ENCODE measurements at regions not wholly inside any gene's neighbourhood (a gene's known extent, or its start where the extent isn't known, plus 50 kb on each side); places are given as distances from the start of the nearest gene placed in this dataset.

- no peak for DNase-seq (ENCODE audit: low read depth)
These were observed 248.3 kb upstream of the CAMK1G start for GRCh38 chr1:209335178-209335577.

- DNase-seq (ENCODE audit: low read depth), result no peak
These were observed 242.4 kb upstream of the CAMK1G start for GRCh38 chr1:209341146-209341545.

DNA sequence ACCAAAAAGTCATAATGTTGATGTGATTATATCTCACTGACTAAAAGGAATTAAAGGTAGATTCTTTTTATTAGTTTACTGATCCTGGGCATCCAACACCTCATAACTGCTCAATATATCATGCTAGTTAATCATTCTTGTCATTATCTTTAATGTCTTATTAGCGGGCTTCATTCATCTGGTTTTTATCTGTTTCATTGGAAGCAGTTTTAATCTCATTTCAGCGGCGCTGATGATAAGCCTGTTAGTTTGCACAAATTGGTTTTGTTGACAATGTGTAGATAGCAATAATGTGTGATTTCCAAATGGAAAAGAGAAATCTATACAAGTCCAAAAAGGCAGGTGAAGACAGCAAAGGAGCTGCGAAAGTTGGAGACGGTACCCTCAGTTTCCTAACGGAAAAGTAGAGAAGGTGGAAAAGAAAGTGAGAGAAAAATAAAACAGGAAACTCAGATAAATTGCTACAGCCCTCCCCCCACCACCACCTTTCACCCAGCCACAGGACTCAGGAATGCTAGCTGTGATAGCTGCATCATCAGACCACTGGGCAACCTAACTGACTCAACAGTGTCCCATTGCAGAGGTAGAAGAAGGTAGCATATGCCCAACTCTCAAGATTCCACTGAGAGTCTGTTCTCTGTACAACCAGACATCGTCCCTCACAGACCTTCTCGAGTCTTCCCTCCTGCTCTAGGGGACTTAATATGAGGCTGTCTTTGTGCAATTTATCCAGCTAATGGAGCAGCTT, 241.7 kb upstream of the CAMK1G start:
- no peak for DNase-seq (ENCODE audit: low read depth)

- no peak for DNase-seq (ENCODE audit: low read depth)
These were observed 240.9 kb upstream of the CAMK1G start for GRCh38 chr1:209342441-209343175.

- no peak for DNase-seq (ENCODE audit: low read depth)
These were observed 240.0 kb upstream of the CAMK1G start for GRCh38 chr1:209343511-209343910.

GRCh38 chr1:209344156-209344555, 239.4 kb upstream of the CAMK1G start:
- DNase-seq (ENCODE audit: low read depth), result no peak

- DNase-seq (ENCODE audit: low read depth), result no peak
These were observed 233.9 kb upstream of the CAMK1G start for GRCh38 chr1:209349363-209350308.

DNA sequence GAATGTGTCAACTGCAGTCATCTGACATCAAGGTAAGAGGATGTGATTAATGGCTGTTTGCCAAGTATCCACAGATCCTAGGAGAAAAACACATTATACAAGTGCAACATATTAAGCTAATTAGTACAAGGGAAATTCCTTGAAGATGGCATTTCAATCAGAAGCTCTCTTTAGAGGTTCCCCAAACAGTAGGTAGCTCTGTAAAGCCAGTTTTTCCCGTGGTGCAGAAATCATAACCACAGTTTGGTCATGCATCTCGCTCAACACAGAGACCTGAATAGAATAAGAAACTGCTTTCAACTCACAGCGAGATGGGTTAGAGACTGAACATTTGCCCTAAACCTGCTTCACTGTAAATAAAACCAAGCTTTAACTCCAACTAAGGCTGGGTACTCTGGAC, 230.5 kb upstream of the CAMK1G start:
- DNase-seq (ENCODE audit: low read depth), result no peak

DNA sequence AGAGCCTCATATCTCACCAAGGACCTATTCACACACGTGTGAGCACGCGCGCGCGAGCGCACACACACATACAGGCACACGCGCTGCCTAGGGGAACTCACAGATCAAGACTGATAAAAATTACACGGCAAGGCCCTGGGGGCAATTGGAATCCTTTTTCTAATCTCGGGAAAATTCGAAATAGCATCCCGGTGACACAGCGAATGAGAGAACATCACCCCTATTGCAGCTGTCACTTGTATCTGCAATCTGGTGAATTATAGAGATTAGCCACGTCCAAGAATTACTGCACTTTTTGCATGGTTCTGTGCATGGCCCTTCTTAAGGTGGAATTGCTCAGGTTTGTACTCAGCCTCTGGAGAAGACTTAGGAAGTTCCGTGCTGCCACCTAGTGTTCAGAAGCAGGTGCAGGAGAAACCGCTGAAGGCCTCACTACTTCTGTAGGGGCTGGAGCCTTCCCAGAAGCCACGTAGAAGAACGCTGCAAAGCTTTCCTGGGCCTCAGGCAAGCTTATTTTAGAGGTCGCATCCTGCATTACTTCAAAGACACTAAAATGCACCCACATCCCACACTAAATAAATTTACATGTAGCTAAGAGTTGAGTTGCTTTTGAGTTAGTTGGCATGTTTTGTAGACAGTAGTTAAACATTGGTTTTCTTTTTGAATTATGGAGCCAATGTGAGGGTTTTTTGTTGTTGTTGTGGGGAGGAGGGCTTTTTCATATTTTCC, 229.2 kb upstream of the CAMK1G start:
- DNase-seq (ENCODE audit: low read depth), result peak; percentile 2

GRCh38 chr1:209354840-209355165, 228.7 kb upstream of the CAMK1G start:
- DNase-seq (ENCODE audit: low read depth), result no peak

DNA sequence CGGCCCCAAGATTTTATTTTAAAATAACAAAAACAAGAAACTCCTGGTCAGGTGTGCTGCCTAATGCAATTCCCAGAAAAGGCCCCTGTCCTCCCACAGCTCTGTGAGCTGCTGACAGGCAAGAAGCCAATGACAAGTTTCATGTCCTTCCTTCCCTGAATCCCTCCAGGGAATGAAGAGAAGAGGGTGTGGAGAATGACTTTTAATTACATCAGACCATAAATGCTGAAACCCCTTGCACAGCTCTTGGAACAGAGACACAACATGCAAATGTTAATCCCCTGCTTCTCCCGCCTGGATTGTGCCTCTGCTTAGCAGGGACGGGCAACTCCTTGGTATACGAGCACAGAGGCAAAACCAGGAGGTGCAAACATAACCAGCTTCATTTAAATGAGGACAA, 228.1 kb upstream of the CAMK1G start:
- no peak for DNase-seq (ENCODE audit: low read depth)

- no peak for DNase-seq (ENCODE audit: low read depth)
These were observed 226.5 kb upstream of the CAMK1G start for GRCh38 chr1:209356976-209357377.

DNA sequence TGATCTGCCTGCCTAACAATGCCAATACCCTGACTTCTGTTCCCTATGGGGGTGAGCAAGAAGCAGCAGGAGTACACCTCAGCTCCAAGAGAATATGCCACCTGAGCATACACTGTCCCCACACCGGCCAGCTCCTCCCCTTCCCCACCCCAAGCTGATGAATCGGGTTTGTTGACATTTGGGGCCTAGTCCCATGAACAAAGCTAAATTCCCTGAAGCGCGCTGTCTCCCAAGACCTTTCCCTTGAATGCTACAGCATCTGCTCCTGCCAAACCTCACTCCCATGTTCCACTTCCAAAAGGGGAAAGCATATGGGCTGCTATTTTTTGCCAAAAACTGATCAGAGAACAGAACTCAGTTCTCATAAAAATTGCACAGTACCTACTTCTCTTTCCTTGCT, 220.4 kb upstream of the CAMK1G start:
- no peak for DNase-seq (ENCODE audit: low read depth)

DNA sequence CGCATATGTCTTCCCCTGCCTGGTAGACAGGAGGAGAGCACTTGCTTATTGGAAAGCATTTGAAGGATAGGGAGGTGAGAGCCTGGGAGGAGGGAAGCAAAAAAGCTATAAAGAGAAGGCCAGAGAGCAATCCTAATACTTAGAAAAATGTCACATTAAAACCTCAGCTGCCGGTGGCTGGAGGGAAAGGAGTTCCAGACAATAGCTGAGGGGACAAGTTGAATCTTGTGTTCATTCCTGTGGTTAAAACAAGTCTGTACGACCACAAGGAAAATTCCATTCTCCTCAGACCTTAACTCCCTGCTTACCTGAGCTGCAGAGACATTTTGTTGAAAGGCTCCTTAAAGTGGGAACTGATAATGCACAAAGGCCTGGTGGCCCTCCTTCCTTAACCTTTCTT, 218.8 kb upstream of the CAMK1G start:
- DNase-seq (ENCODE audit: low read depth), result no peak

GRCh38 chr1:209367061-209367772, 216.3 kb upstream of the CAMK1G start:
- DNase-seq (ENCODE audit: low read depth), result no peak

DNA sequence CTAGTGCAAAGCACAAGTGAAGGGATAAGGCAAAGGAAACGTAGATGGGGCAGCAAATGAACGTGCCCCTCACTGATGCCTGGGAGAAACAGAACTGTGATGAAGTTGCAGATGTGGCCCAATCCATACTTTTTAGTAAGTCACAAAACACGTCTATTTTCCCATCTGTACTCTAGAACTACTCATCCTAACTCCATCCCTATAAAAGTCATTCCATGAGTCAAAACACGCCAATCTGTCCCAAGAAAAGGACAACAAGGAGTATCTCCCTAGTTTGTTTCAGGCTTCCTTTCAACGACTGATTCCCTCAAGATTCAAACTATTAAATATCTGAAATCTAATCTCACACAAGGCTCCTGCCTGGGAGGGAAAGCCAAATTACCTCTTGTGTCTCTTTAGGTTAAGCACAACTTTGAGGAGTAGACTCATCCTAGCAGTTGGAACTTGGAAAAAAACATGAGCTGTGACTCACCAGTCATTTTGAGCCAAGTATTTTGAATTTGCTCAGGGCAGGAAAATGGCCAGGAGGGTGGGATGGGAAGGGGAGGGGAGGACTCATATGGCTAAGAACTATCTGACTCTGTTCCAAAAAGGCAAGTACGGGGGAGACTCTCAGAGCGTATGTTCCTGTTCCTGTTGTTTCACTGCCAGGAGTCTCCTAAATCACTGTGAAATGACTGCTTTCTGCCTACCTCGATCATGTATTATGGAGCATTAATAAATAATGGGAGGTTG, 214.5 kb upstream of the CAMK1G start:
- no peak for DNase-seq (ENCODE audit: low read depth)

GRCh38 chr1:209370241-209370995, 213.1 kb upstream of the CAMK1G start:
- no peak for DNase-seq (ENCODE audit: low read depth)

- DNase-seq (ENCODE audit: low read depth), result no peak
These were observed 208.4 kb upstream of the CAMK1G start for GRCh38 chr1:209375097-209375496.

GRCh38 chr1:209375671-209376365, 207.7 kb upstream of the CAMK1G start:
- no peak for DNase-seq (ENCODE audit: low read depth)
